GM04503 (cell line): ENCODE measurements at regions not wholly inside any gene's neighbourhood (a gene's known extent, or its start where the extent isn't known, plus 50 kb on each side); places are given as distances from the start of the nearest gene placed in this dataset.
A peak's percentile ranks its signal among the peaks of the same experiment; 100 is the strongest.

Experiments
- DNase-seq: peaks from one replicate; pipeline ENCODE4 v3.0.0-alpha.2; 2012; ENCODE audit warnings: low read depth

- DNase-seq: no peak
Observed at GRCh38 chr5:8857051-8857450, 688.8 kb downstream of the SEMA5A start.

GRCh38 chr5:8861764-8862163 lies 684.1 kb downstream of the SEMA5A start:
- no peak for DNase-seq

GRCh38 chr5:8864053-8864452 lies 681.8 kb downstream of the SEMA5A start:
- no peak for DNase-seq

- DNase-seq: no peak
Observed at GRCh38 chr5:8865266-8865665, 680.6 kb downstream of the SEMA5A start.

GRCh38 chr5:8865686-8866374 lies 680.0 kb downstream of the SEMA5A start:
- no peak for DNase-seq

GRCh38 chr5:8868283-8868682 lies 677.6 kb downstream of the SEMA5A start:
- no peak for DNase-seq

GRCh38 chr5:8869932-8870331 lies 675.9 kb downstream of the SEMA5A start:
- no peak for DNase-seq

GRCh38 chr5:8870349-8870958 lies 675.4 kb downstream of the SEMA5A start:
- DNase-seq: no peak

GRCh38 chr5:8870959-8871355 lies 674.9 kb downstream of the SEMA5A start:
- DNase-seq: no peak

GRCh38 chr5:8871446-8871845 lies 674.4 kb downstream of the SEMA5A start:
- no peak for DNase-seq

- no peak for DNase-seq
Observed at GRCh38 chr5:8875722-8876121, 670.2 kb downstream of the SEMA5A start.

GRCh38 chr5:8879248-8879647 lies 666.6 kb downstream of the SEMA5A start:
- DNase-seq: no peak

GRCh38 chr5:8884029-8884428 lies 661.8 kb downstream of the SEMA5A start:
- no peak for DNase-seq

GRCh38 chr5:8892926-8893325 lies 652.9 kb downstream of the SEMA5A start:
- DNase-seq: no peak

- no peak for DNase-seq
Observed at GRCh38 chr5:8894031-8894430, 651.8 kb downstream of the SEMA5A start.

GRCh38 chr5:8895062-8895461 lies 650.8 kb downstream of the SEMA5A start:
- no peak for DNase-seq

GRCh38 chr5:8895599-8895998 lies 650.3 kb downstream of the SEMA5A start:
- DNase-seq: no peak

GRCh38 chr5:8897316-8897715 lies 648.6 kb downstream of the SEMA5A start:
- DNase-seq: no peak

GRCh38 chr5:8905021-8905420 lies 640.9 kb downstream of the SEMA5A start:
- no peak for DNase-seq

- no peak for DNase-seq
Observed at GRCh38 chr5:8906303-8906967, 639.4 kb downstream of the SEMA5A start.

- peak; percentile 53 for DNase-seq
Observed at GRCh38 chr5:8907168-8907868, 638.6 kb downstream of the SEMA5A start.

- no peak for DNase-seq
Observed at GRCh38 chr5:8908055-8908683, 637.7 kb downstream of the SEMA5A start.
